Daoy (cell line): ENCODE measurements at regions not wholly inside any gene's neighbourhood (a gene's known extent, or its start where the extent isn't known, plus 50 kb on each side); places are given as distances from the start of the nearest gene placed in this dataset.

Experiments
- DNase-seq: peaks from one replicate; pipeline ENCODE4 v3.0.0-alpha.2; 2015; ENCODE audit warnings: low read depth

DNA sequence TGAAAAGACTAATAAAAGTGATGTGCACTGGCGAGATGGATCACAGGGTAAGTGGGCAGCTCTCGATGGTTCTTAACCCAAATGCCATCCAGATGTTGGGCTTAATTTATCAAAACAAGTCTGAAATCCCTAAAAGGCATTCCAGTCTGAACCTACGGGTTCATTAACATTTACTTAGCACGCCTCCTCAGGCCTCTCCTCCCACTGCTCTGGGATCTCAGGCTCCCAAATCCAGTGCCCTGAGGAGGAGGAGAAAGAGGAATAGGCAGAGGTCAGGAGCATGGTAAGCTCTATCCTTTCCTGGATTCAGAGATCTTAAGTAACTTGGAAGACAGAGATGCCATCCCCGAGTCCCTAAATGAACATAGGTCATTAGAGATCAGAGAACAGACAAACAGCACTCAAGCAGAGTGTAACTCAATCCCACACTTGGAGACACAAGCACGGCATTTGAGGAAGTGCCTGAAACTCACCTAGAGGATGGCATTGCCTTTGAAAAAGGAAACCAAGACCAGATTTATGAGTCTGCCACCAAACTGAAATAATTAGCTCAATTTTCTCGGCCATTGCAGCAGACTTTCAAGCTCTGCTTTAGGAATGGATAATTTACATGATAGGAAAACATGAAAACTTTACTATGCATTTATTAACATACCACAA is 140.9 kb downstream of the CXCL12 start:
- no peak for DNase-seq

DNA sequence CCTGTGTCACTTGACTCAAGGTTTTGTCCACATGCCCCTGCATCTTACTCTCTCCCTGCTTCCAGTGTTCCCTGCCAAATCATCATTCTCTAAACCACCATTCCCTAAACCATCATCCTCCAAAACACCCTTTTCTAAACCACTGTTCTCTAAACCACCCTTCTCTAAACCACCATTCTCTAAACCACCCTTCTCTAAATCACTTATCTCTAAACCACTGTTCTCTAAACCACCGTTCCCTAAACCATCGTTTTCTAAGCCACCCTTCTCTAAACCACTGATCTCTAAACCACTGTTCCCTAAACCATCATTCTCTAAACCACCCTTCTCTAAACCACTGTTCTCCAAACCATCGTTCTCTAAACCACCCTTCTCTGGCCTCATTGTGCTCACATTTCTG is 142.1 kb downstream of the CXCL12 start:
- no peak for DNase-seq

DNA sequence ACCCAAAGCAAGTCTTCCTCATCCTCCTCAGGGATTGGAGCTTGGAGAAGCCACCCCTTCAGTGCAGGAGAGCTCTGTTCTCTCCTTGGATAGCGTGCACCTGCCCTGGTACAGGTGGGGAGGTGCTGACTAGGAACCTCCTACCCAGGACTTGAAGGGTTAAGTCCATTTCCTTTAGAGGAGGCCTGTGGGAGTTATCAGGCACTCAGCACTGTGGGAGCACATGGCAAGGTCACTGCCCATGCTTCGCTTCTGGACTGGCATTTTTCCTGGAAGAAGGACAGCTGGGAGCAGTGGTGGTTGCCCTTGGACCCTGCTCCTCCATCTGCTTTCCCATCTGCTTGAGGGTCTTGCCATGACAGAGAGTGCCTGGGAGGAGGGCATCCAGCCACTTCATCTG is 142.8 kb downstream of the CXCL12 start:
- no peak for DNase-seq

DNA sequence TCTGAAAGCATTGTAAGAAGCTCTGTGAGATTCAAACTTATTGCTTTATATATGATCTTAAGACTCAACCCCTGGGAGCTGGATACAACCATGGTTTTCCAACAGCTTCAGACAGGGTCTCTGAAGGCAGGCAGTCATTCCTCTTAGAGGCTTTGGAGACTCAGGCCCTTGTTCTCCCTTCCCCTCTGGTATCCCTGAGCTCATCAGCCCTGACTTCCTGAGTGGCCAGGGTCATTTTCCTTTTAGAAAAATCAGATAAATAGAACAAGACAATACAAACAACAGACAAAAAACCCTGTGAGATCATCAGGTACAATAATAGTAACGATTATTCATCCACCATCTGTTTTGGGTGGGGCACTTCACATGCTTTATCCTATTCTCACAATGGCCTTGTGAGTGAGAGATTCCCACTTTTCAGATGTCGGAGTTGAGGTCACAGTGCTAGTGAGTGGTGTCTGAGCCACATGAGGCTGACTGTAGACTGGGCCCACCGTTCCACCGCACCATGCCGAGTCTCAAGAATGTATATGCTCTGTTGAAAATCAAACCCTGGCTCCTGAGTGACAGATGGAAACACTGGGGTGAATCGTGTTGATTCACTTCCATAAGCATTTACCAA is 144.2 kb downstream of the CXCL12 start:
- no peak for DNase-seq

DNA sequence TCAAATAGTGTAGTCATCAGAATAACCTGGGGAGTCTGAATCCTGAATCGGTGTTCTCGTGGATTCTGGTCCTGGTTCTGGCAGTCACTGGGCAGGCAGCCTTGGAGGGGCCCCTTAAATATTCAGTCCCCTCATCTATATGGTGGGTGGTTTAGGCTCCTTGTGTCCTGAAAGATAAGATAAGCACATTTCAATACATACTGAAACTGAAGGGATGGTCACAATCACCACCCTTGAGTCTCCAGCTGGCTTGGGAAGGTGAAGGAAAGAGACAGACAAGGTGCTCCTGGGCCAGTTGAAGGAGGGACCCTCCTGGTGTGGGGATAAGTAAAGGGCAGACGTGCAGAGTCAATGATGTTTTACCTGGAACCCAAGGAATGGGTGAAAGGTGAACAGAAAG is 146.7 kb downstream of the CXCL12 start:
- DNase-seq = no peak

DNA sequence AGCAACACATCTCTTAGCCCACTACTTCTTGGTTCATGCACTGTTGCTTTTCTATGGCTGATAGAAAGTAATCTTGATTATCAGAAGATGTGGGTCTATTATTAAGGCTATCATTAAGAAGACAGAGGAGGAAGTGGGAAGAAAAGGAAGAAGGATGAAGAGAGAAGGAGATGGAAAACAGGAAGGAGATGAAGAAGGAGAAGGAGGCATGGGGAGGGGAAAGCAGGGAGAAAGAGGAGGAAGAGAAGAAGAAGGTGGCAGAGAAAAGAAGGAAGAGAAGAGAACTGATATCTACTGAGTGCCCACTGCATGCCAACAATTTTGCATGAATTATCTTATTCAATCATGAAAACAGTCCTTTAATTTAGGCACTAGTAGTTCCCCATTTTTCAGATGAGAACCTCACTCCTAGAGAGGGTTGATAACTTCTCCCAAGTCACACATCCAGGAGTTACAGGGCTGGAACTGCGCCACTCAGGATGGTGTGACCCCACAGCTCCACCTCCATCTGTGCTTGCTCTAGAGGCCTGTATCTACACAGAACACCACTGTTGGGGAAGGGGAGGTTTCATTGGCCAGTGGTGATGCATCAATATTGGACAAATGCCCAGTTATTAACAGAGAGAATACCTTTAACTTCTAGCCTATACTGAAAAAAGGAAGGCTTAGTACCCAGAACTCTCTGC is 147.4 kb downstream of the CXCL12 start:
- DNase-seq = no peak

DNA sequence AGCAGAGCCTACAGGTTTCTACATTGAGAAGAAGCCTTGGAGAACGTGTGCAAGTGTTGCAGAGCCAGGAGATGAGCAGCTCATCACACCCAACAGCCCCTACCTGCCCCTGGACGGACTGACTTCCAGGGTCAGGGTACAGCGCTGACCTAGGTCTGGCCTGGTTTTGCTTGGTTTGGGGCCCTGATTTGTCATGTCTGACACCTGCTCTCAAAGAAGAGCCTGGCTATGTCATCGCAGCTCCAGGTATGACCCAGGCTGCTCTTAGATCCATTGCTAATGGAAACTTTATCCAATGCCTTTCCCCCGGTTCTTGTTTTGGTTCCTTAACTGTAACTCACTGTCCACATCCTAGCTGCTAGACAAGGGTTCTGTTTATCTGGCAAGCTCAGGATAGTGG is 149.5 kb downstream of the CXCL12 start:
- DNase-seq = no peak

DNA sequence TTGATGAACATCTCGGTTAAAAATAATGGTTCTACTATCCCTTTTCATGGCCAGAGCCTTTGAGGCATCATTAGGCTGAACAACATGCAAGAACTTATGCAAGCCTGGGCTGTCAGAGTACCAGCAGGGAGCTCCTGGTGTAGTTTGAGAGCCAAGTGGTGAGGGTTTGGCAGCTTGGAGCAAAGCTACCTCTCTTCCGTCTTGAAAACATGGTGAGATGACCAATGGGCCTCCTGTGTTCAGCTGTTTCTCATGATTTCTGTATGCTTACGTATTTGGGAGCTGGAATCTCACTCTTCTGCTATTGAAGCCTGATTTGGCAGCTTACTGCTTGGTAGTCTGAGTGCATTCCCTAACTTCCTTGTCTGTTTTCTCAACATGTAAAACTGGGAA is 150.4 kb downstream of the CXCL12 start:
- DNase-seq = no peak

DNA sequence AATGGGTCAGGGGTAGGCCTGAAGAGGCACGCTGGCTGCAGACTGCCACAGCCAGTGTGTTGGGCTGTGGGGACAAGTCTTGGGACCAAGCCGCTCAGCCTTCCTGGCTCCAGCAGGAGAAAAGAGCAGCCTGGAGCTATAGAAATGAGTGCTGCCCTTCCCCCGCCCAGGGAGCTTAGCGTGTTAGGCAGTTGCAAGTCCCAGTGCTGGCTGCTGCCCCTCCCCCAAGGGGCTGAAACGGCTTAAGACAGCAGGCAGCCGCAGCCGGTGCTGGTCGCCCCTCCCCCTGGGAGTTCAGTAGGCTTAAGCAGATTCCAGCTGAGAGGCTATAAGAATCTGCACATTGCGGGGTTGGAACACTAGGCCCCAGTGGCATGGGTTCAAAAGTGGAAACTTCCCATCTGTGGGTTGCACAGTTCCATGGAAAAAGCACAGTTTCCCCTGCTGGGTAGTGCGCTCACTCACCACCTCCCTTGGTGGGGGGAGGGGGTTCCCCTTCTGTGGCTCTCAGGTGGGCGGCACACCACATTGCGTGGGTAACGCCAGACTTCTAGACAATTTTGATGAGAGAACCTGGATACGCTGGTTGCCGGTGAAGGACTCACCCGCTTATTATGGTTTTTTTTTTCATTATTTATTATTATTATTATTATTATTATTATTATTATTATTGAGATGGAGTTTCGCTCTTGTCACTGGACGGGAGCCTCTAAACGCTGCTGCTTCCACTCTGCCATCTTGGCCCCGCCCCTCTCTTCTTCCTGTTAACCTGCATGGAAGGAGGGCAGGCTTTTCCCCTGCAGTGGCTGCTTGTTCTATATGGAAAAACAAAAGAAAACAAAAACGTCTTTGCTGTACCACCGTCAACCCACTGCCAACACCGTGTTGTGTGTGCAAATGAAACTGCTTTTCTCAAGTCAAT is 151.1 kb downstream of the CXCL12 start:
- no peak for DNase-seq

DNA sequence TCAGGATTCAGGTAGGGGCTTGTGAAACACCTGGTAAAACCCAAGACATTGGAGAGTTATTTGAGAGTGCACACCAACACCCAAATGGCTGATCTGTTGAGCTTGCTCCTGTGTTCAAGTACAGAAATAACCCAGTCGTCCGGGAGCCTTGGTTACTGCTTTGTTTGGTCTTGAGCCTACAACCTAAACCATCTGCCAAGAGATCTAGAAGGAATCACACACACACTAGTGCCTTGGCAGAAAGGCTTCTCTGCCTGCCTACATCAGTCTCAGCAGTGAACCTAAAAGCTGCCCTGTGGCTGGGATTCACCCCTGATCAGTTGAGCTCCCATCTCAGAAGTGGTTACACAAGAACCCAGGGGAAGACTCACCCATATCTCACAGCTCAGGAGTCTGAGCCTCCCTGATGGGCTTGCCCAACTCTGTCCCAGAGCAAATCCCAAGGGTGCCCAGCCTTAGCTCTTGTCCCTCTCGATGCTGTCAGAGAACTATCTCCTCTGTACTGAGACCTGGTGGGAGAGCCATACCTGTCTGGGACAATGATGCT is 167.6 kb downstream of the CXCL12 start:
- no peak for DNase-seq

DNA sequence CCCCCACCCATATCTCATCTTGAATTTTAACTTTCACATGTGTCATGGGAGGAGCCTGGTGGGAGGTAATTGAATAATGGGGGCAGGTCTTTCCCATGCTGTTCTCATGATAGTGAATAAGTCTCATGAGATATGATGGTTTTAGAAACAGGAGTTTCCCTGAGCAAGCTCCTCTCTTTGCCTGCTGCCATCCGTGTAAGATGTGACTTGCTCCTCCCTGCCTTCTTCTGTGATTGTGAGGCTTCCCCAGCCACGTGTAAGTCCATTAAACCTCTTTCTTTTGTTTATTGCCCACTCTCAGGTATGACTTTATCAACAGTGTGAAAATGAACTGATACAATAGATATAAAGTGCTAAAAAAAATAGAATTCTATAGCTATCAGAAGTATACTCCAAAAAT is 168.8 kb downstream of the CXCL12 start:
- DNase-seq = no peak

DNA sequence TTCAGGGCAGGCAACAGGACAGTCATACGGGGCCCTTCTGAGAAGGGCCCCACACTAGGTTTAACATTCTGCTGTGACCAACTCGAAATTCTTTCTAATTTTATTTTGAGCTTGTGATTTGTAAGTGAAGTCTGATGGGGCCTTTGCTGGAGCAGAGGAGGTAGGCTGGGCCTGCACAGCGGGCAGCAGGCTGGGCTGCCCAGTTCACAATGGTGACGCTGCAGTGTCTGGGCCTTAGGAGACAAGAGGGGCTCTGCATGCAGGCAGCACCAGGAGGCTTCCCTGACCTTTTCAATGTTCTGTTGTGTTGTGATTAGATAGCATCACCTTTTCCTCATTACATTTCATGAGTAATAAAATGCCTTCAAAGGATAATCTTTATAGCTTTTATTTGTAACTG is 175.1 kb downstream of the CXCL12 start:
- DNase-seq = no peak

DNA sequence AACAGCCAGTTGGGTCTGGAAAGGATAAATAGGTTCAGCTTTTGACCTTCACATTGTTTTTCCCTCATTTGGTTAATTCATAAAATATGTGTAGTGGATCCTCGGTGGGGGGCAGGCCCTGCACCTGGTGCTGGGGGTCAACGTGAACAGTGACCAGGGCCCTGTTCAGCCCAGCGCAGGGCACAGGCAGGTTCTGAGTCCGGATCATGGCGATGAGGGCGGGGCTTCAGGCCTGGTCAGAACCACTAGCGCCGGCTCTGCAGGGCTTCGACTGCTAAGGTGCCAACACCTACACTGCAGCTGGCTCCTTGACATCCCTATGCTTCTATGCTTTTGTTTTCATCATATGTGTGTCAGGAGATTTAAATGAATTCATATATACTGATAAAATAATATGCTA is 177.7 kb downstream of the CXCL12 start:
- no peak for DNase-seq

DNA sequence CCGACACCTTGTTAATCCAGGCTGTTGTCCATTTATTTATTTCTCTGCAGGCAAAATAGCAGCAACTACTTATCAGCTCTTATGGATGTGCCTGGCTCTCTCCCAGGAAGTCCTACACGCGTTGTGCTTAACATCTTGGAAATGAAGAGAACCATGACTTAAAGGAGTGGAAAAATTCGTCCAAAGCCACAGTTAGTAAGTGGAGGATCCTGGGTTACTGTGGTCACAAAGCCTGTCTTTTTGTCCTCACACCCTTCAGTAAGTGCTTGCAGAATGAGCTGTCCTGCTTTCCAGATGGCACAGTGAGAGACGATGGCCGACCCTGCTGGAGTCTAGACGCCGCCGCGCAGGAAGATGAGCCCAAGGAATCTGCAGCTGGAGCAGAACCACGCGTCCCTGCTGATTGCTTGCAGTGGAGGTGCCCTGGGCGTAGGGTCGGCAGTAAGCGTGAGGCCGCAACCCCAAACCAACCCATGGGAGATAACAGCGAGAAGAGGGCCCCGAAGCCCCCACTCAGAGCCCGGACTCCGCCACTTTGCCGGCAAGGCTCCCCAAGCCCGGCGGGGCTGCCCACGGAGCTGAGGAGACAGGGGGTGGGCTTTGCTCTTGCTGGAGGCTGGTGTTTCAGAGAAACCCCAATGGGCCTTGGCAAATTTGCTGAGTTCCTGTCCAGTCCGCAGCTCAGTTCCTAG is 178.6 kb downstream of the CXCL12 start:
- no peak for DNase-seq

DNA sequence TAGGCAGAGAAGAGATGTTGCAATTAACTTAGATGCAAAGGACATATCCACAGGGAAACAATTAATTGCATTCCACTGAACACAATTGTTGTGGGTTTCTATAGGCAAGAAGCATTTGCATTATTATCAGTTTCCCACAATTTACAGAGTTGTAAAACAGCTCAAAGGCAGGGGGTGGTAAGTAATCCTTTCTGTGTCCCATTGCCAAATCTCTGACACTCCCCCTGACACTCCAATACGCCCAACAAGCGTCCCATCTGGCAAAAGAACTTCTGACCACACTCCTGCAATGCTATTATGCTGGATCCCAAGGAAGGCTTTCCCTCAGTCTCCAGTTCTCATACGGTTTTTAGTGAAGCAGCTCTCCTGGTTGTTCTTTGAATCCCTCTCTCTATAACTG is 179.8 kb downstream of the CXCL12 start:
- no peak for DNase-seq

DNA sequence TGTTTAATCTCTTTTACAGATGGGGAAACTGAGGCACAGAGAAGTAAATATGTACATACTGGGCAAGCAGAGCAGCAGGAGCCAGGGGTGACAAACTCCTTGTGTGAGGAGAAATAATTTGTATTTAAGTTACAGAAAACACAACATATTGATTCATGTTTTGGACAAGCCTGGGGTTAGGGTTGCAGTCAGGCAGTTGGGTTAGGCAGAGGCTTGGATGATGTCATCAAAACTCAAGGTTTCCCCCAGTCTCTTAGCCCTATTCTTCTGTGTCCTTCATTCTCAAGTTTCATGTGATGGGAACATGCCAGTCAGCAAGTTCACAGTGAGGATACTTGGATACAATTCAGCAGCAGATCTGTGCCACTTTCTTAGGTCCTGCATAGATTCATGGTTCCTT is 181.4 kb downstream of the CXCL12 start:
- no peak for DNase-seq

DNA sequence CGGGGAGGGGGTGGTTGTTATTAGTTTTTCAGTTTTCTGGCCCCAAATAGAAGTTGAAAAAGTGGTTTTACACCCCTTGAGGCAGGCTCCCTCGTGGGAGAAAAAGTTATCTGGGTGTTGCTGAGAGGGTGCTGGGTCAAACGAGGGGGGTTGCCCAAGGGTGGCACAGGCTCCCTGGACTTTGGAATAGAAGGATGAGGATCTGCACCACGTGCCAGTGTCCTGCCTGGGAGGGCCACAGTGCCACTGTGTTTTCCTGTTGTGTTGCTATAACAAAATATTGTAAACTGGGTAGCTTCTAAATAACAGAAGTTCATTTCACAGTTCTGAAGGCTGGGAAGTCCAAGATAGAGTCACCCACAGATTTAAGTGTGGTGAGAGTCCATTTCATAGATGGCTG is 181.9 kb downstream of the CXCL12 start:
- no peak for DNase-seq

DNA sequence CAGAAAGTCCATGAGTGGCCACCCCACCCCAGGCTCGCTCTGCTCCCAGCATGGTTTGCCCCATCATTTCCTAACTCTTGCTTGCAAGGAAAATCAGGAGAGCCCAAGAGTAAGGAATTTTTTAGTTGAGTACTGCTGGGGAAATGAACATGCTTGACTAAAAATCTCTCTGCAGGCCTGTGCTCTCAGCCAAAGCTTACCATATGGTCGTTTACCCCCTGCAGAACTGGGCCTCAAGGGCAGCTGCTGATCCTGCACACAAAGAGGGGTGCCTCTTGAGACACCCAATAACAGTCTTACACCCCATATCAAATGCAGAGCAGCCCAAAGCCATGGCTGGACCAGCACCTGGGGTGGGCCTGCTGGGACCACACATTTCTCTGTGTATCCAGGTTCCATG is 183.2 kb downstream of the CXCL12 start:
- no peak for DNase-seq

DNA sequence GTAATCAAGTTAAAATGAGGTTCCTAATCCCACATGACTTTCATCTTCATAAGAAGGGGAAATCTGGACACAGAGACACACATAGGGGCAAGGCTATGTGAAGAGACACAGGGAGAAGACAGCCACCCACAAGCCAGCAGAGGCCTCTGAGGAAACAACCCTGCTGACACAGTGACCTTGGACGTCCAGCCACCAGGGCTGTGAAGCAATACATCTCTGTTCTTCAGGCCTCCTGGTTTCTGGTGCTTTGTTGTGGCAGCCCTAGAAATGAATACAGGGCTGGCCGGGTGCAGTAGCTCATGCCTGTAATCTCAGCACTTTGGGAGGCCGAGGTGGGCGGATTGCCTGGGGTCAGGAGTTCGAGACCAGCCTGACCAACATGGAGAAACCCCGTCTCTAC is 183.9 kb downstream of the CXCL12 start:
- DNase-seq = no peak

DNA sequence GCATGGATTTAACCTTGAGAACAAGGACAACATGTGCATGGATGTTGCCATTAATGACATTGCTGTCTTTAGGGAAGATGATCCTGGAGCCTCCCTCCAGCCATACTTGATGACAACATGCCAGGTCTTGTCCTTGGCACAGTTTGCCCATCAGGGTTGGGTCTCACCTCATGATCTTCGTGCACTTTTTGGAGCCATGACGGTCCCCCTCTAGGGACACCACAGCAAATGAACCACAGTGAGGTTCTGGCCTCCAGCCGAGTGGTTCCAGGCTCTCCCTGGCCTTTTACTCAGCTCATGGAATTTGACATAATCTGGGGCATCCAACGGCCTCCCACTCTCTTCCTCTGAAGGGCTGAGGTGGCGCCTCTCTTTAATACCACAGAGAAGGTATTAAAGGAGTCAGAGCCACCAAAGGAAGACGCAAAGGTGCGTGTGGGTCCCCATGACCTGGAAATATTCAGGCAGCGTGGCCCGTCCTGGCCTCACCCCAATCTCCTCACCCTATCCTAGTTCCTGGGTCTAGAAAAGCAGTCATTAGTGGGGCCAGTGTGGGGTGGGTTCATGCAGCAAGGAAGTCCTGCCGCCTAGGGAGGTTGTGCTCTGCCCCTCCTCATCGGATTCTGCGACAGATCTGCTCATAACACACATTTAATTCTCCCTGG is 184.8 kb downstream of the CXCL12 start:
- no peak for DNase-seq

DNA sequence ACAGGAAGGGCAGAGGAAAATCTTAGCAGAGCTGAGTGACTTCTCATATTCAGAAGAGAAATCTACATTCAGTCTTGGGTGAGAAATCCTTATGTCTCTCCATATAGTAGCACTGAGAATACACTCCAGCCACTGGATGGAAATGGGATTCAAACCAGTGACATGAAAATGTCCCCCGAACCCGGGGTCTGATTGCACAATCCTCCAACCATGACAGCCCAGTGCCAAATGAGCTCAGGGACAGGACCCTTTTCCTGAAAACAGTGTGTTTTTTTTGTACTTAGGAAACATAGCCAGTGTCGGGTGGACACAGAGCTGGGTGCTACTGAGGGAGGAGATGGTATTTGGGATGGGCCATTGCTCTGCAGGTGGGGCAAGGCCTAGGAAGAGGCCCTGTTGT is 185.6 kb downstream of the CXCL12 start:
- no peak for DNase-seq
